ENCODE measurements at regions not wholly inside any gene's neighbourhood (a gene's known extent, or its start where the extent isn't known, plus 50 kb on each side); places are given as distances from the start of the nearest gene placed in this dataset.

- no peaks in the 10 kb centered on the region for H3K9me2 ChIP-seq (replicated peaks; ENCODE audit: insufficient read depth, low read length)
These were observed 439.9 kb upstream of the GBE1 start for GRCh38 chr3:82201316-82201715.

DNA sequence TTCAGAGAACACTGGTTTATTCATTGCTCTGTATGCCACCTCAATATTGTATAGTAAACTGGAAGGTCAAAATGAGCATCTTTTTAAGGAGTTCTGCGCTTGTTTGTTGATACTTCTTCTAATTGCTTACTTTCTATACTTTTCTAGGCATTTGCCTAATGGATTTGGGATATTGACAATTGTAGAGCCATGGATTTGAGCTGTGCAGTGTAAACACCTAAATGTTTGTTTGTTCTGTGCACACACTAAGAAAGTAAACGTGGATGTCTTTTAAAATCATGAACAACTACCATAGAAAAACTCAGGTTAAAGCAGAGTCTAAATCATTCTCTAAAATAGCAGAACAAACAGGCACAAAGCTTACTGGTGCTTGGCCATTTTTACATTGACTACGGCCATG, 436.6 kb upstream of the GBE1 start:
- H3K36me3 ChIP-seq (ENCODE audit: low read length) = no peaks in the 10 kb centered on the region
- no peaks in the 10 kb centered on the region for H3K79me2 ChIP-seq (ENCODE audit: insufficient read depth, low read length)
- H3K9ac ChIP-seq (ENCODE audit: low read length) = no peak overlapping the region
- H4K20me1 ChIP-seq (ENCODE audit: low read depth, low read length) = no peaks in the 10 kb centered on the region
- no peaks in the 10 kb centered on the region for H3K27me3 ChIP-seq (ENCODE audit: low read length)
- no peaks in the 10 kb centered on the region for H3F3A ChIP-seq (ENCODE audit: insufficient read depth)
- no peak overlapping the region for H2AFZ ChIP-seq (ENCODE audit: low read depth, low read length, severe bottlenecking)
- no peak overlapping the region for H3K4me2 ChIP-seq (ENCODE audit: low read depth, low read length, poor library complexity, severe bottlenecking)
- TF ChIP-seq, protein P1, sequence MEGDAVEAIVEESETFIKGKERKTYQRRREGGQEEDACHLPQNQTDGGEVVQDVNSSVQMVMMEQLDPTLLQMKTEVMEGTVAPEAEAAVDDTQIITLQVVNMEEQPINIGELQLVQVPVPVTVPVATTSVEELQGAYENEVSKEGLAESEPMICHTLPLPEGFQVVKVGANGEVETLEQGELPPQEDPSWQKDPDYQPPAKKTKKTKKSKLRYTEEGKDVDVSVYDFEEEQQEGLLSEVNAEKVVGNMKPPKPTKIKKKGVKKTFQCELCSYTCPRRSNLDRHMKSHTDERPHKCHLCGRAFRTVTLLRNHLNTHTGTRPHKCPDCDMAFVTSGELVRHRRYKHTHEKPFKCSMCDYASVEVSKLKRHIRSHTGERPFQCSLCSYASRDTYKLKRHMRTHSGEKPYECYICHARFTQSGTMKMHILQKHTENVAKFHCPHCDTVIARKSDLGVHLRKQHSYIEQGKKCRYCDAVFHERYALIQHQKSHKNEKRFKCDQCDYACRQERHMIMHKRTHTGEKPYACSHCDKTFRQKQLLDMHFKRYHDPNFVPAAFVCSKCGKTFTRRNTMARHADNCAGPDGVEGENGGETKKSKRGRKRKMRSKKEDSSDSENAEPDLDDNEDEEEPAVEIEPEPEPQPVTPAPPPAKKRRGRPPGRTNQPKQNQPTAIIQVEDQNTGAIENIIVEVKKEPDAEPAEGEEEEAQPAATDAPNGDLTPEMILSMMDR (IDR thresholded peaks at IDR 0.05; ENCODE audit: insufficient read depth, low read length, poor library complexity, severe bottlenecking) = no peak
- TF ChIP-seq EZH2phosphoT487 (conservative IDR thresholded peaks at IDR 0.05; ENCODE audit: low read length) = no peak
- no peaks in the 10 kb centered on the region for H3K9me3 ChIP-seq (ENCODE audit: insufficient read depth, low read length)
- H3K4me3 ChIP-seq (ENCODE audit: insufficient read depth, low read length, poor library complexity, severe bottlenecking) = no peak overlapping the region
- H3K27ac ChIP-seq (ENCODE audit: low read depth, low read length) = no peak overlapping the region
- no peaks in the 10 kb centered on the region for H3K9me2 ChIP-seq (replicated peaks; ENCODE audit: insufficient read depth, low read length)

More at GRCh38 chr3:82201316-82201715, 439.9 kb upstream of the GBE1 start:
- Histone ChIP-seq H3F3A (ENCODE audit: insufficient read depth) (no peaks in the 10 kb centered on the region), H3K9ac (ENCODE audit: low read length) (no peak overlapping the region), H3K4me2 (ENCODE audit: low read depth, low read length, poor library complexity, severe bottlenecking) (no peak overlapping the region), H4K20me1 (ENCODE audit: low read depth, low read length) (no peaks in the 10 kb centered on the region), H3K27ac (ENCODE audit: low read depth, low read length) (no peak overlapping the region), H3K9me3 (ENCODE audit: insufficient read depth, low read length) (no peaks in the 10 kb centered on the region), H3K27me3 (ENCODE audit: low read length) (no peaks in the 10 kb centered on the region), H3K36me3 (ENCODE audit: low read length) (no peaks in the 10 kb centered on the region), H3K79me2 (ENCODE audit: insufficient read depth, low read length) (no peaks in the 10 kb centered on the region), H3K4me3 (ENCODE audit: insufficient read depth, low read length, poor library complexity, severe bottlenecking) (no peak overlapping the region), H2AFZ (ENCODE audit: low read depth, low read length, severe bottlenecking) (peak overlapping the region; percentile 25)
- TF ChIP-seq EZH2phosphoT487 (conservative IDR thresholded peaks at IDR 0.05; ENCODE audit: low read length) = no peak
- TF ChIP-seq, protein P1 (IDR thresholded peaks at IDR 0.05; ENCODE audit: insufficient read depth, low read length, poor library complexity, severe bottlenecking) = no peak

DNA sequence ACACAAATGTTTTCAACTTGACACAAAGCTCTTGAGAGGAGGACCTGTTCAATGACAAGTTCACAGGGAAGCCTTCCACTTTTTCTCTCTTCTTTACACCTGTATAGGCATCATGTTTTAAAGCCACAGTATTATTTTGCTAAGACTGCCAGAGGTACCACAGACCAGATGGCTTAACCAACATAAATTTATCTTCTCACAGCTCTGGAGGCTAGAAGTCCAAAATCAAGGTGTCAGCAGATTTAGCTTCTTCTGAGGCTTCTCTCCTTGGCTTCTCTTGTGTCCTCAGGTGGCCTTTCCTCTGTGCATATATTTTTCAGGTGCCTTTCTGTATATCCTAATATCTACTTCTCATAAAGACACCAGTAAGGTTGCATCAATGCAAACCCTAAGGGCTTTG, 435.2 kb upstream of the GBE1 start:
- no peak overlapping the region for H2AFZ ChIP-seq (ENCODE audit: low read depth, low read length, severe bottlenecking)
- H3K4me3 ChIP-seq (ENCODE audit: insufficient read depth, low read length, poor library complexity, severe bottlenecking) = no peak overlapping the region
- H3K79me2 ChIP-seq (ENCODE audit: insufficient read depth, low read length) = no peaks in the 10 kb centered on the region
- no peaks in the 10 kb centered on the region for H3K27me3 ChIP-seq (ENCODE audit: low read length)
- no peak overlapping the region for H3K4me2 ChIP-seq (ENCODE audit: low read depth, low read length, poor library complexity, severe bottlenecking)
- no peaks in the 10 kb centered on the region for H3K9me2 ChIP-seq (replicated peaks; ENCODE audit: insufficient read depth, low read length)
- H3K9me3 ChIP-seq (ENCODE audit: insufficient read depth, low read length) = no peaks in the 10 kb centered on the region
- no peak overlapping the region for H3K9ac ChIP-seq (ENCODE audit: low read length)
- no peaks in the 10 kb centered on the region for H3F3A ChIP-seq (ENCODE audit: insufficient read depth)
- H4K20me1 ChIP-seq (ENCODE audit: low read depth, low read length) = no peaks in the 10 kb centered on the region
- no peaks in the 10 kb centered on the region for H3K36me3 ChIP-seq (ENCODE audit: low read length)
- TF ChIP-seq, protein P1 (IDR thresholded peaks at IDR 0.05; ENCODE audit: insufficient read depth, low read length, poor library complexity, severe bottlenecking) = no peak
- TF ChIP-seq EZH2phosphoT487 (conservative IDR thresholded peaks at IDR 0.05; ENCODE audit: low read length) = no peak
- no peak overlapping the region for H3K27ac ChIP-seq (ENCODE audit: low read depth, low read length)

Measured in SU-DHL-6 (cell line).